ENCODE measurements at regions not wholly inside any gene's neighbourhood (a gene's known extent, or its start where the extent isn't known, plus 50 kb on each side); places are given as distances from the start of the nearest gene placed in this dataset.

GRCh38 chr20:17017232-17017631 is 209.6 kb upstream of the PCSK2 start:
- DNase-seq (ENCODE audit: low spot score), result no peak

GRCh38 chr20:17021481-17021880 is 205.4 kb upstream of the PCSK2 start:
- DNase-seq (ENCODE audit: low spot score), result no peak

- no peak for DNase-seq (ENCODE audit: low spot score)
Measured at GRCh38 chr20:17023036-17023435, 203.8 kb upstream of the PCSK2 start.

- no peak for DNase-seq (ENCODE audit: low spot score)
Measured at GRCh38 chr20:17023806-17024205, 203.0 kb upstream of the PCSK2 start.

GRCh38 chr20:17024513-17025119 is 202.2 kb upstream of the PCSK2 start:
- no peak for DNase-seq (ENCODE audit: low spot score)

GRCh38 chr20:17026346-17026745 is 200.5 kb upstream of the PCSK2 start:
- DNase-seq (ENCODE audit: low spot score), result no peak

- no peak for DNase-seq (ENCODE audit: low spot score)
Measured at GRCh38 chr20:17029698-17030097, 197.1 kb upstream of the PCSK2 start.

- DNase-seq (ENCODE audit: low spot score), result no peak
Measured at GRCh38 chr20:17036541-17036940, 190.3 kb upstream of the PCSK2 start.

GRCh38 chr20:17042122-17042521 is 184.7 kb upstream of the PCSK2 start:
- no peak for DNase-seq (ENCODE audit: low spot score)

- no peak for DNase-seq (ENCODE audit: low spot score)
Measured at GRCh38 chr20:17043323-17043722, 183.5 kb upstream of the PCSK2 start.

- DNase-seq (ENCODE audit: low spot score), result no peak
Measured at GRCh38 chr20:17044891-17045290, 181.9 kb upstream of the PCSK2 start.

GRCh38 chr20:17059465-17059864 is 167.4 kb upstream of the PCSK2 start:
- peak; percentile 4 for DNase-seq (ENCODE audit: low spot score)

GRCh38 chr20:17061715-17062114 is 165.1 kb upstream of the PCSK2 start:
- no peak for DNase-seq (ENCODE audit: low spot score)

GRCh38 chr20:17062712-17063111 is 164.1 kb upstream of the PCSK2 start:
- DNase-seq (ENCODE audit: low spot score), result no peak

- no peak for DNase-seq (ENCODE audit: low spot score)
Measured at GRCh38 chr20:17066902-17067301, 159.9 kb upstream of the PCSK2 start.

GRCh38 chr20:17068084-17068711 is 158.6 kb upstream of the PCSK2 start:
- DNase-seq (ENCODE audit: low spot score), result no peak

GRCh38 chr20:17077030-17077429 is 149.8 kb upstream of the PCSK2 start:
- no peak for DNase-seq (ENCODE audit: low spot score)

GRCh38 chr20:17083738-17084137 is 143.1 kb upstream of the PCSK2 start:
- peak; percentile 12 for DNase-seq (ENCODE audit: low spot score)

GRCh38 chr20:17084909-17085308 is 141.9 kb upstream of the PCSK2 start:
- no peak for DNase-seq (ENCODE audit: low spot score)

- DNase-seq (ENCODE audit: low spot score), result no peak
Measured at GRCh38 chr20:17093782-17094181, 133.1 kb upstream of the PCSK2 start.

- no peak for DNase-seq (ENCODE audit: low spot score)
Measured at GRCh38 chr20:17097603-17098002, 129.2 kb upstream of the PCSK2 start.

- no peak for DNase-seq (ENCODE audit: low spot score)
Measured at GRCh38 chr20:17100506-17100905, 126.3 kb upstream of the PCSK2 start.

- DNase-seq (ENCODE audit: low spot score), result no peak
Measured at GRCh38 chr20:17107127-17107526, 119.7 kb upstream of the PCSK2 start.

- no peak for DNase-seq (ENCODE audit: low spot score)
Measured at GRCh38 chr20:17108896-17109295, 117.9 kb upstream of the PCSK2 start.

Data from HT-29 (cell line).